ENCODE measurements at regions not wholly inside any gene's neighbourhood (a gene's known extent, or its start where the extent isn't known, plus 50 kb on each side); places are given as distances from the start of the nearest gene placed in this dataset.
"Not testable (repeated sequence)": the region's sequence is repeated elsewhere in the genome, so short reads cannot be mapped to it uniquely, and the experiment has no call there.

- DNase-seq (ENCODE audit: low read depth): peak; percentile 28
Measured at GRCh38 chr12:31820832-31821231, 92.0 kb upstream of the AMN1 start.

- peak; percentile 55 for DNase-seq (ENCODE audit: low read depth)
Measured at GRCh38 chr12:31819427-31819826, 90.6 kb upstream of the AMN1 start.

GRCh38 chr12:31818623-31819268 lies 89.9 kb upstream of the AMN1 start:
- DNase-seq (ENCODE audit: low read depth): no peak

- DNase-seq (ENCODE audit: low read depth): no peak
Measured at GRCh38 chr12:31817120-31817519, 88.3 kb upstream of the AMN1 start.

- DNase-seq (ENCODE audit: low read depth): no peak
Measured at GRCh38 chr12:31815096-31815495, 86.3 kb upstream of the AMN1 start.

- no peak for DNase-seq (ENCODE audit: low read depth)
Measured at GRCh38 chr12:31813305-31813704, 84.5 kb upstream of the AMN1 start.

- DNase-seq (ENCODE audit: low read depth): no peak
Measured at GRCh38 chr12:31807773-31808097, 78.9 kb upstream of the AMN1 start.

- DNase-seq (ENCODE audit: low read depth): not testable (repeated sequence)
Measured at GRCh38 chr12:31807081-31807772, 78.4 kb upstream of the AMN1 start.

GRCh38 chr12:31805681-31806080 lies 76.9 kb upstream of the AMN1 start:
- DNase-seq (ENCODE audit: low read depth): not testable (repeated sequence)

GRCh38 chr12:31804707-31805106 lies 75.9 kb upstream of the AMN1 start:
- not testable (repeated sequence) for DNase-seq (ENCODE audit: low read depth)

GRCh38 chr12:31804185-31804504 lies 75.3 kb upstream of the AMN1 start:
- no peak for DNase-seq (ENCODE audit: low read depth)

- no peak for DNase-seq (ENCODE audit: low read depth)
Measured at GRCh38 chr12:31803306-31804184, 74.7 kb upstream of the AMN1 start.

GRCh38 chr12:31801872-31802271 lies 73.1 kb upstream of the AMN1 start:
- DNase-seq (ENCODE audit: low read depth): no peak

- no peak for DNase-seq (ENCODE audit: low read depth)
Measured at GRCh38 chr12:31797230-31797872, 68.5 kb upstream of the AMN1 start.

GRCh38 chr12:31796270-31796951 lies 67.6 kb upstream of the AMN1 start:
- no peak for DNase-seq (ENCODE audit: low read depth)

GRCh38 chr12:31794745-31795144 lies 65.9 kb upstream of the AMN1 start:
- no peak for DNase-seq (ENCODE audit: low read depth)

GRCh38 chr12:31791265-31791664 lies 62.4 kb upstream of the AMN1 start:
- not testable (repeated sequence) for DNase-seq (ENCODE audit: low read depth)

GRCh38 chr12:31790759-31791158 lies 61.9 kb upstream of the AMN1 start:
- no peak for DNase-seq (ENCODE audit: low read depth)

- peak; percentile 23 for DNase-seq (ENCODE audit: low read depth)
Measured at GRCh38 chr12:31785318-31785717, 56.5 kb upstream of the AMN1 start.

GRCh38 chr12:31783996-31784645 lies 55.3 kb upstream of the AMN1 start:
- DNase-seq (ENCODE audit: low read depth): no peak

- DNase-seq (ENCODE audit: low read depth): no peak
Measured at GRCh38 chr12:31783556-31783955, 54.7 kb upstream of the AMN1 start.
